GM23338 (cell line): ENCODE measurements at regions not wholly inside any gene's neighbourhood (a gene's known extent, or its start where the extent isn't known, plus 50 kb on each side); places are given as distances from the start of the nearest gene placed in this dataset.

Source experiments
- ATAC-seq: fragments of 200-7000 bp; cut with Tn5 transposase; 3 replicates; pipeline ENCODE4 v1.9.1; 2020
- DNase-seq: peaks from one replicate; pipeline ENCODE4 v3.0.0-alpha.2; 2015; ENCODE audit warnings: low spot score
- H2AFZ ChIP-seq: fragments of 200-600 bp; sonication (generic); 2 replicates; pipeline ENCODE4 v1.8.0; 2016; ENCODE audit warnings: antibody characterized with exemption, mild to moderate bottlenecking, moderate library complexity
- H3F3A ChIP-seq: fragments of 200-600 bp; sonication (generic); replicated peaks from 2 replicates; pipeline ENCODE4 v1.8.0; 2017; ENCODE audit warnings: antibody characterized with exemption, mixed run types, low read depth
- H3K27ac ChIP-seq: fragments of 200-600 bp; sonication (generic); 2 replicates; pipeline ENCODE4 v1.6.1; 2016; ENCODE audit warnings: low read depth
- H3K27me3 ChIP-seq: fragments of 200-600 bp; sonication (generic); 2 replicates; pipeline ENCODE4 v1.8.0; 2016; ENCODE audit warnings: mild to moderate bottlenecking, mixed run types, moderate library complexity; ENCODE audit not compliant: insufficient read depth
- H3K36me3 ChIP-seq: fragments of 200-600 bp; sonication (generic); 2 replicates; pipeline ENCODE4 v1.8.0; 2016; ENCODE audit warnings: mild to moderate bottlenecking; ENCODE audit not compliant: insufficient read depth
- H3K4me1 ChIP-seq: fragments of 200-600 bp; sonication (generic); 2 replicates; pipeline ENCODE4 v1.8.0; 2016; ENCODE audit warnings: mild to moderate bottlenecking, moderate library complexity; ENCODE audit not compliant: insufficient read depth
- H3K4me2 ChIP-seq: fragments of 200-600 bp; sonication (generic); 2 replicates; pipeline ENCODE4 v1.7.1; 2017; ENCODE audit warnings: mixed run types
- H3K4me3 ChIP-seq: fragments of 200-600 bp; sonication (generic); 2 replicates; pipeline ENCODE4 v1.6.1; 2016; ENCODE audit warnings: mixed run types
- H3K79me2 ChIP-seq: fragments of 200-600 bp; sonication (generic); replicated peaks from 2 replicates; pipeline ENCODE4 v1.8.0; 2017; ENCODE audit warnings: mild to moderate bottlenecking; ENCODE audit not compliant: insufficient read depth
- H3K9me2 ChIP-seq: fragments of 200-600 bp; sonication (generic); 2 replicates; pipeline ENCODE4 v1.8.0; 2017; ENCODE audit not compliant: insufficient read depth
- H4K20me1 ChIP-seq: fragments of 200-600 bp; sonication (generic); replicated peaks from 2 replicates; pipeline ENCODE4 v1.8.0; 2017; ENCODE audit warnings: mild to moderate bottlenecking; ENCODE audit not compliant: insufficient read depth
- H3K27ac Mint-ChIP-seq: 2 replicates; pipeline ENCODE4 v1.8.0; 2020; ENCODE audit warnings: inconsistent platforms, mild to moderate bottlenecking, moderate library complexity, mixed read lengths
- H3K27me3 Mint-ChIP-seq: 3 replicates; pipeline ENCODE4 v1.8.0; 2022; ENCODE audit warnings: low read depth, mild to moderate bottlenecking, moderate library complexity, mixed read lengths, inconsistent platforms; ENCODE audit not compliant: insufficient read depth, poor library complexity
- H3K36me3 Mint-ChIP-seq: 3 replicates; pipeline ENCODE4 v1.8.0; 2021; ENCODE audit warnings: low read depth, mild to moderate bottlenecking, inconsistent platforms, moderate library complexity, mixed read lengths
- H3K4me1 Mint-ChIP-seq: 3 replicates; pipeline ENCODE4 v1.8.0; 2020; ENCODE audit warnings: mild to moderate bottlenecking, inconsistent platforms, mixed read lengths
- H3K4me3 Mint-ChIP-seq: 3 replicates; pipeline ENCODE4 v1.8.0; 2021; ENCODE audit warnings: moderate library complexity, mild to moderate bottlenecking, inconsistent platforms, mixed read lengths
- H3K9me3 Mint-ChIP-seq: 3 replicates; pipeline ENCODE4 v1.8.0; 2020; ENCODE audit warnings: moderate library complexity, mild to moderate bottlenecking, inconsistent platforms, mixed read lengths
- TF ChIP-seq, protein P1 (sequence below), 2 experiments: fragments of 200-600 bp in 1 of 2; sonication (generic) in 1 of 2; conservative IDR thresholded peaks; 2 replicates each; pipeline versions ENCODE4 v1.5.1 to v1.6.1; 2016 to 2017; ENCODE audit warnings: antibody characterized with exemption in 2 of 2, low read depth in 2 of 2, mild to moderate bottlenecking in 2 of 2, moderate library complexity in 1 of 2
- TF ChIP-seq, protein P2 (sequence below): fragments of 250-450 bp; sonication (Bioruptor Pico); IDR thresholded peaks from 2 replicates; pipeline ENCODE4 v1.5.0; 2020; ENCODE audit warnings: mild to moderate bottlenecking, moderate library complexity

DNA sequence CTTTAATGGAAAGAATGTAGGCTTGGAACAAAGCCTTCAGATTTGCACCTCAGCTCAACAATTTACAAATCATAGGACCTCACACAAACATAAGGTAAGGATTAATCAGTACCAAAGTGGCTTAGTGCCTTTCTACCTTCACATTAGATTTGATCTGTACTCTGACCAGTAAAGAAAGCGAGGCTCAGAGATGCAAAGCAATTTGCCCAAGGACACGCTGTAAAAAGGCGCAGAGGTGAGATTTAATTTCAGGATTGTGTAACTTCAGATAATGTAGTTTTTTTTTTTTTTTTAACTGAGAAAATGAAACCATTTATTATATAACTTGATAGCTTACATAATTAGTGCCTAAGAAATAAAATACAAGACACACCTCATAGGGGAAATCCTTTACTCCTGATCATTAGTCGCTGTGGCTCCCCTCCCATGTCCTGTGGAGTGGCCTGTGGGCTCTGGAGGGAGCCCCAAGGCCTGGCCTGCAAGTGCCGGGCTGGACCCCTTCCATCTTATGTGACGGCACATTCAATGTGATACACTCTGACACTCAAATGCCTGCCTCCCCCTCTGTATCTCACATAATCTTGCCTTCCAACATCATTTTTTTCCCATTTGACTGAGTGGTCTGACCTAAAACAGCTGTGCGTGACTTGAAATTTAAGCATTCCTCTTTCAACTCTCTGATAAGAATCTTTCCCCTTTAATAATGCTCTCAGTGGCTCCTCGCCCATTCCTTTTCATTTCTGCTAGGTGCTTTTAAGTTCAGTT lies 426.5 kb upstream of the DAB1 start:
- peaks cover 3% of the 10 kb centered on the region; the same call in 2 of the 3 replicates for H3K4me1 Mint-ChIP-seq
- Histone ChIP-seq H3K36me3 (no peaks in the 10 kb centered on the region), H3K4me1 (no peaks in the 10 kb centered on the region), H3K27ac (no peak overlapping the region), H3K4me2 (no peak overlapping the region), H3K4me3 (no peak overlapping the region), H3F3A (no peaks in the 10 kb centered on the region), H3K9me2 (peaks cover 15% of the 10 kb centered on the region; the same call in 1 of the 2 replicates), H3K79me2 (no peaks in the 10 kb centered on the region), H4K20me1 (no peaks in the 10 kb centered on the region), H3K27me3 (no peaks in the 10 kb centered on the region), H2AFZ (no peak overlapping the region)
- H3K27ac Mint-ChIP-seq, result no peak overlapping the region
- H3K36me3 Mint-ChIP-seq, result no peaks in the 10 kb centered on the region; the same call in 2 of the 3 replicates
- H3K9me3 Mint-ChIP-seq, result no peaks in the 10 kb centered on the region
- H3K27me3 Mint-ChIP-seq, result no peaks in the 10 kb centered on the region
- TF ChIP-seq, protein P1, sequence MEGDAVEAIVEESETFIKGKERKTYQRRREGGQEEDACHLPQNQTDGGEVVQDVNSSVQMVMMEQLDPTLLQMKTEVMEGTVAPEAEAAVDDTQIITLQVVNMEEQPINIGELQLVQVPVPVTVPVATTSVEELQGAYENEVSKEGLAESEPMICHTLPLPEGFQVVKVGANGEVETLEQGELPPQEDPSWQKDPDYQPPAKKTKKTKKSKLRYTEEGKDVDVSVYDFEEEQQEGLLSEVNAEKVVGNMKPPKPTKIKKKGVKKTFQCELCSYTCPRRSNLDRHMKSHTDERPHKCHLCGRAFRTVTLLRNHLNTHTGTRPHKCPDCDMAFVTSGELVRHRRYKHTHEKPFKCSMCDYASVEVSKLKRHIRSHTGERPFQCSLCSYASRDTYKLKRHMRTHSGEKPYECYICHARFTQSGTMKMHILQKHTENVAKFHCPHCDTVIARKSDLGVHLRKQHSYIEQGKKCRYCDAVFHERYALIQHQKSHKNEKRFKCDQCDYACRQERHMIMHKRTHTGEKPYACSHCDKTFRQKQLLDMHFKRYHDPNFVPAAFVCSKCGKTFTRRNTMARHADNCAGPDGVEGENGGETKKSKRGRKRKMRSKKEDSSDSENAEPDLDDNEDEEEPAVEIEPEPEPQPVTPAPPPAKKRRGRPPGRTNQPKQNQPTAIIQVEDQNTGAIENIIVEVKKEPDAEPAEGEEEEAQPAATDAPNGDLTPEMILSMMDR (conservative IDR thresholded peaks at IDR 0.05; ENCODE audit: low read depth in 2 of 2), result peak in 1 of 2 experiments; percentile 21; a peak in 1 of 4 replicates
- TF ChIP-seq, protein P2, sequence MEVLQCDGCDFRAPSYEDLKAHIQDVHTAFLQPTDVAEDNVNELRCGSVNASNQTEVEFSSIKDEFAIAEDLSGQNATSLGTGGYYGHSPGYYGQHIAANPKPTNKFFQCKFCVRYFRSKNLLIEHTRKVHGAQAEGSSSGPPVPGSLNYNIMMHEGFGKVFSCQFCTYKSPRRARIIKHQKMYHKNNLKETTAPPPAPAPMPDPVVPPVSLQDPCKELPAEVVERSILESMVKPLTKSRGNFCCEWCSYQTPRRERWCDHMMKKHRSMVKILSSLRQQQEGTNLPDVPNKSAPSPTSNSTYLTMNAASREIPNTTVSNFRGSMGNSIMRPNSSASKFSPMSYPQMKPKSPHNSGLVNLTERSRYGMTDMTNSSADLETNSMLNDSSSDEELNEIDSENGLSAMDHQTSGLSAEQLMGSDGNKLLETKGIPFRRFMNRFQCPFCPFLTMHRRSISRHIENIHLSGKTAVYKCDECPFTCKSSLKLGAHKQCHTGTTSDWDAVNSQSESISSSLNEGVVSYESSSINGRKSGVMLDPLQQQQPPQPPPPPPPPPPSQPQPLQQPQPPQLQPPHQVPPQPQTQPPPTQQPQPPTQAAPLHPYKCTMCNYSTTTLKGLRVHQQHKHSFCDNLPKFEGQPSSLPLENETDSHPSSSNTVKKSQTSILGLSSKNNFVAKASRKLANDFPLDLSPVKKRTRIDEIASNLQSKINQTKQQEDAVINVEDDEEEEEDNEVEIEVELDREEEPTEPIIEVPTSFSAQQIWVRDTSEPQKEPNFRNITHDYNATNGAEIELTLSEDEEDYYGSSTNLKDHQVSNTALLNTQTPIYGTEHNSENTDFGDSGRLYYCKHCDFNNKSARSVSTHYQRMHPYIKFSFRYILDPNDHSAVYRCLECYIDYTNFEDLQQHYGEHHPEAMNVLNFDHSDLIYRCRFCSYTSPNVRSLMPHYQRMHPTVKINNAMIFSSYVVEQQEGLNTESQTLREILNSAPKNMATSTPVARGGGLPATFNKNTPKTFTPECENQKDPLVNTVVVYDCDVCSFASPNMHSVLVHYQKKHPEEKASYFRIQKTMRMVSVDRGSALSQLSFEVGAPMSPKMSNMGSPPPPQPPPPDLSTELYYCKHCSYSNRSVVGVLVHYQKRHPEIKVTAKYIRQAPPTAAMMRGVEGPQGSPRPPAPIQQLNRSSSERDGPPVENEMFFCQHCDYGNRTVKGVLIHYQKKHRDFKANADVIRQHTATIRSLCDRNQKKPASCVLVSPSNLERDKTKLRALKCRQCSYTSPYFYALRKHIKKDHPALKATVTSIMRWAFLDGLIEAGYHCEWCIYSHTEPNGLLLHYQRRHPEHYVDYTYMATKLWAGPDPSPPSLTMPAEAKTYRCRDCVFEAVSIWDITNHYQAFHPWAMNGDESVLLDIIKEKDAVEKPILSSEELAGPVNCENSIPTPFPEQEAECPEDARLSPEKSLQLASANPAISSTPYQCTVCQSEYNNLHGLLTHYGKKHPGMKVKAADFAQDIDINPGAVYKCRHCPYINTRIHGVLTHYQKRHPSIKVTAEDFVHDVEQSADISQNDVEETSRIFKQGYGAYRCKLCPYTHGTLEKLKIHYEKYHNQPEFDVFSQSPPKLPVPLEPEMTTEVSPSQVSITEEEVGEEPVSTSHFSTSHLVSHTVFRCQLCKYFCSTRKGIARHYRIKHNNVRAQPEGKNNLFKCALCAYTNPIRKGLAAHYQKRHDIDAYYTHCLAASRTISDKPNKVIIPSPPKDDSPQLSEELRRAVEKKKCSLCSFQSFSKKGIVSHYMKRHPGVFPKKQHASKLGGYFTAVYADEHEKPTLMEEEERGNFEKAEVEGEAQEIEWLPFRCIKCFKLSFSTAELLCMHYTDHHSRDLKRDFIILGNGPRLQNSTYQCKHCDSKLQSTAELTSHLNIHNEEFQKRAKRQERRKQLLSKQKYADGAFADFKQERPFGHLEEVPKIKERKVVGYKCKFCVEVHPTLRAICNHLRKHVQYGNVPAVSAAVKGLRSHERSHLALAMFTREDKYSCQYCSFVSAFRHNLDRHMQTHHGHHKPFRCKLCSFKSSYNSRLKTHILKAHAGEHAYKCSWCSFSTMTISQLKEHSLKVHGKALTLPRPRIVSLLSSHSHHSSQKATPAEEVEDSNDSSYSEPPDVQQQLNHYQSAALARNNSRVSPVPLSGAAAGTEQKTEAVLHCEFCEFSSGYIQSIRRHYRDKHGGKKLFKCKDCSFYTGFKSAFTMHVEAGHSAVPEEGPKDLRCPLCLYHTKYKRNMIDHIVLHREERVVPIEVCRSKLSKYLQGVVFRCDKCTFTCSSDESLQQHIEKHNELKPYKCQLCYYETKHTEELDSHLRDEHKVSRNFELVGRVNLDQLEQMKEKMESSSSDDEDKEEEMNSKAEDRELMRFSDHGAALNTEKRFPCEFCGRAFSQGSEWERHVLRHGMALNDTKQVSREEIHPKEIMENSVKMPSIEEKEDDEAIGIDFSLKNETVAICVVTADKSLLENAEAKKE (CRISPR knock-in tag), result no peak
- no peak overlapping the region for H3K4me3 Mint-ChIP-seq
- ATAC-seq (peak; percentile 26; the same call in 1 of the 3 replicates), DNase-seq (peak; percentile 14)
